K562 (cell line): ENCODE measurements at regions not wholly inside any gene's neighbourhood (a gene's known extent, or its start where the extent isn't known, plus 50 kb on each side); places are given as distances from the start of the nearest gene placed in this dataset.

Experiments used
- IRF2 ChIP-seq: sonication (generic); formaldehyde crosslinking; IDR thresholded peaks from 2 replicates; pipeline ENCODE4 v1.8.1; 2022; ENCODE audit warnings: mild to moderate bottlenecking, missing genetic modification reagents
- NRF1 ChIP-seq, 2 experiments: fragments of 450-650 bp; IDR thresholded peaks in 1 of 2; conservative IDR thresholded peaks in 1 of 2; 2 replicates each; pipeline ENCODE4 v1.6.1; 2014; ENCODE audit warnings: mild to moderate bottlenecking in 2 of 2
- SUPT5H ChIP-seq: fragments of 450-650 bp; IDR thresholded peaks from 2 replicates; pipeline ENCODE4 v1.6.1; 2016
- ZNF146 ChIP-seq: IDR thresholded peaks from one replicate; pipeline ENCODE4 v1.6.1; 2018; ENCODE audit warnings: missing compliant biosample characterization; ENCODE audit not compliant: unreplicated experiment
- ZZZ3 ChIP-seq: fragments of 450-650 bp; IDR thresholded peaks from 2 replicates; pipeline ENCODE4 v1.6.1; 2016; ENCODE audit warnings: antibody characterized with exemption, mild to moderate bottlenecking, moderate library complexity
- TF ChIP-seq, protein P1 (sequence below): fragments of 250-450 bp; sonication (Bioruptor Pico); IDR thresholded peaks from 2 replicates; pipeline ENCODE4 v1.8.0; 2021; ENCODE audit warnings: moderate library complexity, mild to moderate bottlenecking, inconsistent platforms
- TF ChIP-seq, protein P2 (sequence below): sonication (generic); formaldehyde crosslinking; IDR thresholded peaks from 2 replicates; pipeline ENCODE4 v1.8.0; 2022; ENCODE audit warnings: missing genetic modification reagents, mild to moderate bottlenecking, borderline replicate concordance
- TF ChIP-seq, protein P3 (sequence below): fragments of 250-450 bp; sonication (Bioruptor Pico); IDR thresholded peaks from 2 replicates; pipeline ENCODE4 v1.4.0; 2020; ENCODE audit warnings: mild to moderate bottlenecking, moderate library complexity

GRCh38 chr2:204177251-204177976 lies 240.9 kb downstream of the ICOS start (continued):
- TF ChIP-seq, protein P1, sequence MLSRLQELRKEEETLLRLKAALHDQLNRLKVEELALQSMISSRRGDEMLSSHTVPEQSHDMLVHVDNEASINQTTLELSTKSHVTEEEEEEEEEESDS (CRISPR knock-in tag), result no peak
- TF ChIP-seq, protein P2, sequence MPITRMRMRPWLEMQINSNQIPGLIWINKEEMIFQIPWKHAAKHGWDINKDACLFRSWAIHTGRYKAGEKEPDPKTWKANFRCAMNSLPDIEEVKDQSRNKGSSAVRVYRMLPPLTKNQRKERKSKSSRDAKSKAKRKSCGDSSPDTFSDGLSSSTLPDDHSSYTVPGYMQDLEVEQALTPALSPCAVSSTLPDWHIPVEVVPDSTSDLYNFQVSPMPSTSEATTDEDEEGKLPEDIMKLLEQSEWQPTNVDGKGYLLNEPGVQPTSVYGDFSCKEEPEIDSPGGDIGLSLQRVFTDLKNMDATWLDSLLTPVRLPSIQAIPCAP, result no peak
- TF ChIP-seq NRF1 (conservative IDR thresholded peaks at IDR 0.05 in 1 of 2, IDR thresholded peaks at IDR 0.05 in 1 of 2) (no peak), ZNF146 (CRISPR knock-in tag) (no peak), SUPT5H (no peak), ZZZ3 (no peak), IRF2 (CRISPR knock-in tag) (no peak)
- TF ChIP-seq, protein P3, sequence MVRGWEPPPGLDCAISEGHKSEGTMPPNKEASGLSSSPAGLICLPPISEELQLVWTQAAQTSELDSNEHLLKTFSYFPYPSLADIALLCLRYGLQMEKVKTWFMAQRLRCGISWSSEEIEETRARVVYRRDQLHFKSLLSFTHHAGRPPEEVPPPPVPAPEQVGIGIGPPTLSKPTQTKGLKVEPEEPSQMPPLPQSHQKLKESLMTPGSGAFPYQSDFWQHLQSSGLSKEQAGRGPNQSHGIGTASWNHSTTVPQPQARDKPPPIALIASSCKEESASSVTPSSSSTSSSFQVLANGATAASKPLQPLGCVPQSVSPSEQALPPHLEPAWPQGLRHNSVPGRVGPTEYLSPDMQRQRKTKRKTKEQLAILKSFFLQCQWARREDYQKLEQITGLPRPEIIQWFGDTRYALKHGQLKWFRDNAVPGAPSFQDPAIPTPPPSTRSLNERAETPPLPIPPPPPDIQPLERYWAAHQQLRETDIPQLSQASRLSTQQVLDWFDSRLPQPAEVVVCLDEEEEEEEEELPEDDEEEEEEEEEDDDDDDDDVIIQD (CRISPR knock-in tag), result no peak
